Globus pallidus (tissue), 1 donor: ENCODE measurements at regions not wholly inside any gene's neighbourhood (a gene's known extent, or its start where the extent isn't known, plus 50 kb on each side); places are given as distances from the start of the nearest gene placed in this dataset.

Source experiments
- DNase-seq: peaks from one replicate; pipeline ENCODE4 v3.0.0-alpha.2; 2015; ENCODE audit warnings: low spot score

- no peak for DNase-seq
These were observed 293.5 kb downstream of the RNF144A start for GRCh38 chr2:7210712-7211111.

- no peak for DNase-seq
These were observed 308.6 kb downstream of the RNF144A start for GRCh38 chr2:7225848-7226247.

GRCh38 chr2:7226501-7226900 lies 309.3 kb downstream of the RNF144A start:
- no peak for DNase-seq

GRCh38 chr2:7233126-7233525 lies 315.9 kb downstream of the RNF144A start:
- DNase-seq: no peak

GRCh38 chr2:7237466-7237865 lies 320.3 kb downstream of the RNF144A start:
- no peak for DNase-seq

- DNase-seq: no peak
These were observed 321.9 kb downstream of the RNF144A start for GRCh38 chr2:7239078-7239477.

GRCh38 chr2:7241041-7241745 lies 324.0 kb downstream of the RNF144A start:
- DNase-seq: no peak

GRCh38 chr2:7242189-7242867 lies 325.1 kb downstream of the RNF144A start:
- DNase-seq: no peak

GRCh38 chr2:7243276-7243675 lies 326.1 kb downstream of the RNF144A start:
- no peak for DNase-seq

GRCh38 chr2:7256377-7256776 lies 339.2 kb downstream of the RNF144A start:
- no peak for DNase-seq

GRCh38 chr2:7262727-7263126 lies 345.5 kb downstream of the RNF144A start:
- DNase-seq: no peak

- DNase-seq: no peak
These were observed 347.6 kb downstream of the RNF144A start for GRCh38 chr2:7264791-7265190.

GRCh38 chr2:7265286-7265685 lies 348.1 kb downstream of the RNF144A start:
- no peak for DNase-seq

- DNase-seq: no peak
These were observed 352.0 kb downstream of the RNF144A start for GRCh38 chr2:7269106-7269643.

- DNase-seq: no peak
These were observed 352.8 kb downstream of the RNF144A start for GRCh38 chr2:7270011-7270431.

GRCh38 chr2:7272210-7272609 lies 355.0 kb downstream of the RNF144A start:
- DNase-seq: no peak

GRCh38 chr2:7278984-7279383 lies 361.8 kb downstream of the RNF144A start:
- no peak for DNase-seq

- no peak for DNase-seq
These were observed 362.3 kb downstream of the RNF144A start for GRCh38 chr2:7279421-7279949.

GRCh38 chr2:7280790-7281189 lies 363.6 kb downstream of the RNF144A start:
- no peak for DNase-seq

- no peak for DNase-seq
These were observed 364.3 kb downstream of the RNF144A start for GRCh38 chr2:7281231-7282201.

- DNase-seq: no peak
These were observed 368.9 kb downstream of the RNF144A start for GRCh38 chr2:7286120-7286519.

- DNase-seq: no peak
These were observed 371.3 kb downstream of the RNF144A start for GRCh38 chr2:7288484-7288883.
